Activated T-cell treated with anti-CD3 and anti-CD28 coated beads, Interleukin-2, amount 50 U/mL, for 4 hours (primary cell): ENCODE measurements at regions not wholly inside any gene's neighbourhood (a gene's known extent, or its start where the extent isn't known, plus 50 kb on each side); places are given as distances from the start of the nearest gene placed in this dataset.

Experiments
- ATAC-seq, 2 donors: fragments of 200-7000 bp; cut with Tn5 transposase; one replicate each; pipeline ENCODE4 v1.10.0; 2021
- DNase-seq: peaks from one replicate; pipeline ENCODE4 v3.0.0-alpha.2; 2020
- H3K27me3 Mint-ChIP-seq: one replicate; pipeline ENCODE4 v1.8.0; 2021; ENCODE audit warnings: low read depth, mixed read lengths
- H3K36me3 Mint-ChIP-seq: one replicate; pipeline ENCODE4 v1.8.0; 2022; ENCODE audit warnings: mixed read lengths; ENCODE audit not compliant: insufficient read depth
- H3K4me1 Mint-ChIP-seq: one replicate; pipeline ENCODE4 v1.8.0; 2021; ENCODE audit warnings: low read depth, mixed read lengths
- H3K4me3 Mint-ChIP-seq: one replicate; pipeline ENCODE4 v1.8.0; 2021; ENCODE audit warnings: mild to moderate bottlenecking, moderate library complexity, mixed read lengths
- H3K9me3 Mint-ChIP-seq: one replicate; pipeline ENCODE4 v1.8.0; 2021; ENCODE audit warnings: mixed read lengths

DNA sequence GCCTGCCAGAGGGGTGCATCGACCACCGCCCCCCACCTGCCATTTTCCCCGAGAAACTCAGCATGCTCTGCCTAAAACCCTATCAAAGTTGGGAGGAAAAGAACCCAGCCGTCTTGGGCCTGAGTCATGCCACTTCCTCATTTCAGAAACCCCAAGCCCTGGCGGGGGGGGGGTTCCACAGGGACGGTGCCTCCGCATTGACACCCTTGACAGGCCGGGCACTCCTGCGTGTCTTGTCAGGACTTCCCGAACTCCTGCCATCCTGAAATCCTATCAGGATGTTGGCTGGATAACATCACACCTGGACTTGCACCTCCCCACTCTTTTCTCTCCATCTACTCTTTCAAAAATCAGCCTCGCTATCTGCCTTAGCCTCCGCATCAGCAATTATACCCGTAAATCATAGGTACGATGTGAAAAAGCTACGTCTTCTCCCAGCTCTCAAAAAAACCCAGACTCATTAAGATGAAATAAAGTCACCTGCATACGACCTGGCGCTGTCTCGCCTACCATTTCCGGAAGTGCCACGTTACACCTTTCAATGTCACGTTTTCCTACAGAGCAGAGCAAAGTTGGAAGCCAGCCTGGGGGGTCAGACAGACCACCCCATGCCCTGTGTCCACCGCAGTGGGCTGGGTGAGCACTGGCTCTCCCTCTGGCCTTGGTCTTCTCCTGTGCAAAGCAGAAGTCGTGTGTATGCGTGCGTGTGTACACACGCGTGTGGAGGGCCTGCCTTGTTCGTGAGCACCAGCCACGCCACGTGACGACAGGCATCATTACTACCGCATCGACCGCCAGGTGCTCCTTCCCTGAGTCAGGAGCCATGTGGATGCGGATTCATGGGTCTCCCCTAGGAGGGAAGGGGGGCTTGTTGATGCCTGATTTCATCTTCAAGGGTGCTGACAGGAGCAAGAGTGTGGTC, 96.7 kb downstream of the RFLNA start:
- H3K27me3 Mint-ChIP-seq: no peaks in the 10 kb centered on the region
- H3K4me3 Mint-ChIP-seq: peak overlapping the region; percentile 42
- H3K4me1 Mint-ChIP-seq: peaks cover 29% of the 10 kb centered on the region
- ATAC-seq (peak; percentile 51 to 55), DNase-seq (peak; percentile 53)
- peaks cover 13% of the 10 kb centered on the region for H3K36me3 Mint-ChIP-seq
- no peaks in the 10 kb centered on the region for H3K9me3 Mint-ChIP-seq

GRCh38 chr12:124390442-124391097, 95.7 kb downstream of the RFLNA start:
- Mint-ChIP-seq H3K27me3 (no peaks in the 10 kb centered on the region), H3K4me3 (no peak overlapping the region), H3K36me3 (peaks cover 9% of the 10 kb centered on the region), H3K9me3 (no peaks in the 10 kb centered on the region), H3K4me1 (peaks cover 29% of the 10 kb centered on the region)
- DNase-seq (no peak), ATAC-seq (no peak)

DNA sequence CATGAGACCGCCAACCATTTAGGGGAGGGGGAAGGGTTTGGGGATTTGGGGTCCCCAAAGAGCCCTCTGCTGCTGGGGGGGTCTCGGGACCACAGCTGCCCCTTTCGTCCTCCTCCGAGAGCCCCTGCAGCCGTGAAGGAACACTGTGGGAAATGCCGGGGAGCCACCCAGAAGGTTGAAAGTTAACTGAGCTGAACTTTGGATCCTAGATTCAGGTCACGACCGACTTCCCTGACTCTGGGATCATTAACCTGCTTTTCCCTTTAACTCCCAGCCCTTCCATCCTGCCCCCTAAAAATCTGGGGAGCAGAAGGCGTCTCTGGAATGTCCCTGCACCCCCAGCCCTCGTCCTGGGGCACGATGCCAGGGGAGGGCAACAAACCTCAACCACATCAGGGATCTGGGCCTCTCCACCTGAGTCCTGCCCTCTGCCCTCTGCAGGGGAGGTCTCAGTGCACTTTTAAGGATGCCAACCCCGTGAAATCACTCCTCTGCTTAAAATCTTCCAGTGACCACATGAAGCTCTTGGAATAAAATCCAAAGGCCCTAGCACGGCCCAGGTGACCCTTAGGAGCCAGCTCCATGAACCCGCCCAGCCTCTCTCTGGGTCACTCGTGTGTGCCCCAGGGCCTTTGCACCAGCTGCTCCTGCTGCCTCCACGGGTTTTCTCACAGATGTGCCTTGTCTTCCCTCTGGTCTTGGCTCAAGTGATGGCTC, 95.0 kb downstream of the RFLNA start:
- Mint-ChIP-seq H3K4me3 (peak overlapping the region; percentile 50), H3K9me3 (no peaks in the 10 kb centered on the region), H3K27me3 (no peaks in the 10 kb centered on the region), H3K4me1 (peaks cover 29% of the 10 kb centered on the region), H3K36me3 (peaks cover 9% of the 10 kb centered on the region)
- DNase-seq (no peak), ATAC-seq (no peak)

DNA sequence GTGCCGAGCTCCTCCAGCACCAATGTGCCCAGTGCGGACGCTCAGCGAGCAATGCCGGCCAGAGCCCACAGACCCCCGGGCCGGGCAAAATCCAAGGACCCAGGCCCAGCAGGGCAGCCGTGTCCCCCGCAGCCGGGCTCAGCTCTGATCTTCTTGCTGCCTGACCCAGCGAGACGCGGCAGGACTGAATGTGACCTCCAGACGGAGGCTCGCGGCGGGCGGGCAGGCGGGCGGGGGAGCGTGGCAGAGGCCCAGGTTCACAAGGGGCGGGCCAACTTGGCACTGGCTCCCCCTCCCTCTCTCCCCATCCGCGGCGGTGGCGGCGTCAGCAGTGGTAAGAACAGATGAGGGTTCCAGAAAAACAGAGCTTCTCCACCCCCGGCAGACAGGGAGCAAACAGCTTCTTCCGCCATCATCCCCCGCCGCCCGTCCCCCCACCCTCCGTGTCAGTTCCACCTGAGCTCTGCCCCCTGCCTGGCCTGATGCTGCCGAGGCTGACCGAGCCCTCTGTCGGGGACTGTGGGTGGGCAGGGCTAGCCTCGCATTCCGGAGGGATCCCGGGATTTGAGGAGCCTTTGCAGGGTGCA, 94.3 kb downstream of the RFLNA start:
- H3K36me3 Mint-ChIP-seq: peaks cover 8% of the 10 kb centered on the region
- peak overlapping the region; percentile 50 for H3K4me3 Mint-ChIP-seq
- peak; percentile 63 for DNase-seq
- H3K4me1 Mint-ChIP-seq: peaks cover 29% of the 10 kb centered on the region
- ATAC-seq: peak; percentile 73 to 74
- no peaks in the 10 kb centered on the region for H3K9me3 Mint-ChIP-seq
- no peaks in the 10 kb centered on the region for H3K27me3 Mint-ChIP-seq

- H3K4me3 Mint-ChIP-seq: peak overlapping the region; percentile 50
- H3K9me3 Mint-ChIP-seq: no peaks in the 10 kb centered on the region
- H3K36me3 Mint-ChIP-seq: peaks cover 6% of the 10 kb centered on the region
- peaks cover 29% of the 10 kb centered on the region for H3K4me1 Mint-ChIP-seq
- ATAC-seq (peak; percentile 52 to 56), DNase-seq (peak; percentile 32)
- H3K27me3 Mint-ChIP-seq: no peaks in the 10 kb centered on the region
These were observed 93.8 kb downstream of the RFLNA start for GRCh38 chr12:124388679-124389137.

DNA sequence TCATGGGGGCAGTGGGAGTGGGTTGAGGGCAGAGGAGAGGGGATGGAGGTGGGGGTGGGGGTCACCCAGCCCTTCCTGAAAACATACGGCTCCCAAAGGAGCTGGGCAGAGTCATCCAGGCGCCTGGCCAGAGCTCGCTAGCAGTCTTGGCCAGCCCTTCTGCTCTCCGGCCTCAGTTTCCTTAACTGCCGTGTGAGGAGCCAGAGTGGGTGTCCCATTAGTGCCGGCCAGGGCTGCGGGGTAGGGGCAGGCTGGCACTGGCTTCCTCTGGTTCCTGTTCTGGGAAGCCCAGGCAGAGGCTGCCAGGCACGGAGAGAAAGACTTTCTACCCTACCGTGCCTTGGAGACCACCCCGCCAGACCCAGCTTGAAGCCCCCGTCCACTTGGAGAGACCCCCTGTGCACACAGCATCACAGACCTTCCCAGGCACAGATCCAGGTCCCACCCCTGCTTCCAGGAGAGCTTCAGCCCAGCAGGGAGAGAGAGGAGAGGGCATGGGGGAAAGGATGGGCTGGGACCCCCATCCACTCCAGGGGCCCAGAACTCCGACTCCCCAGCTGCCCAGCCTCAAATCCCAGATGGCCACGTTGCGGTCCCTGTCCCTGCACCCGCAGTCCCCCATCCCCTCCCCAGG, 93.3 kb downstream of the RFLNA start:
- DNase-seq (no peak), ATAC-seq (no peak)
- Mint-ChIP-seq H3K27me3 (no peaks in the 10 kb centered on the region), H3K4me3 (peak overlapping the region; percentile 29), H3K4me1 (peaks cover 26% of the 10 kb centered on the region), H3K36me3 (peaks cover 6% of the 10 kb centered on the region), H3K9me3 (no peaks in the 10 kb centered on the region)

- Mint-ChIP-seq H3K9me3 (no peaks in the 10 kb centered on the region), H3K4me3 (no peak overlapping the region), H3K36me3 (peaks cover 6% of the 10 kb centered on the region), H3K4me1 (peaks cover 26% of the 10 kb centered on the region), H3K27me3 (no peaks in the 10 kb centered on the region)
- DNase-seq: no peak
- no peak for ATAC-seq
These were observed 92.6 kb downstream of the RFLNA start for GRCh38 chr12:124387528-124387911.

- ATAC-seq (no peak), DNase-seq (no peak)
- Mint-ChIP-seq H3K9me3 (no peaks in the 10 kb centered on the region), H3K36me3 (peaks cover 6% of the 10 kb centered on the region), H3K4me1 (peaks cover 21% of the 10 kb centered on the region), H3K4me3 (no peak overlapping the region), H3K27me3 (no peaks in the 10 kb centered on the region)
These were observed 92.0 kb downstream of the RFLNA start for GRCh38 chr12:124386661-124387527.

DNA sequence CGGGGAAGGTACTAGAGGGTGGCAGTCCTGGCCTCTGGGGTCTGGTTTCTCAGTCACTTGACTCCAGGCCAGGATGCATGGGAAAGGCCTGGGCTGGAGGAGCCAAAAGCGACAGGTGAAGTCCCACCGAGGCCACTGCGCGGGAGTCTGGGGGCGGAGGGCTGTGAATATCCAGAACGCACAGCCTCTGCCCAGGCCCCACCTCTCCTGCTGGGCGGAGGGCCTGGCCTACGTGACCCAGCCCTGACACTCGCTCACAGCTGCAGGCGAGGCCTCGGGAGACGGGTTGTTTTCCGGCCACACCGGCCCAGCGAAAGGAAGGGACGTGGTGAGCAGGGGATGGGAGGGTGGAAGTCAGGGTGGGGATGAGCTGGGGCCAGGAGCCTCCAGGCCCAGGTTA, 91.2 kb downstream of the RFLNA start:
- DNase-seq: no peak
- ATAC-seq: no peak
- Mint-ChIP-seq H3K36me3 (peaks cover 7% of the 10 kb centered on the region), H3K4me1 (peaks cover 13% of the 10 kb centered on the region), H3K9me3 (no peaks in the 10 kb centered on the region), H3K27me3 (no peaks in the 10 kb centered on the region), H3K4me3 (no peak overlapping the region)

GRCh38 chr12:124385219-124385969, 90.5 kb downstream of the RFLNA start:
- H3K36me3 Mint-ChIP-seq: peaks cover 8% of the 10 kb centered on the region
- H3K27me3 Mint-ChIP-seq: no peaks in the 10 kb centered on the region
- no peak overlapping the region for H3K4me3 Mint-ChIP-seq
- no peaks in the 10 kb centered on the region for H3K9me3 Mint-ChIP-seq
- ATAC-seq (no peak), DNase-seq (no peak)
- H3K4me1 Mint-ChIP-seq: peaks cover 8% of the 10 kb centered on the region

GRCh38 chr12:124384299-124384894, 89.5 kb downstream of the RFLNA start:
- DNase-seq (no peak), ATAC-seq (no peak)
- Mint-ChIP-seq H3K4me1 (peaks cover 2% of the 10 kb centered on the region), H3K27me3 (no peaks in the 10 kb centered on the region), H3K36me3 (peaks cover 8% of the 10 kb centered on the region), H3K9me3 (no peaks in the 10 kb centered on the region), H3K4me3 (no peak overlapping the region)

DNA sequence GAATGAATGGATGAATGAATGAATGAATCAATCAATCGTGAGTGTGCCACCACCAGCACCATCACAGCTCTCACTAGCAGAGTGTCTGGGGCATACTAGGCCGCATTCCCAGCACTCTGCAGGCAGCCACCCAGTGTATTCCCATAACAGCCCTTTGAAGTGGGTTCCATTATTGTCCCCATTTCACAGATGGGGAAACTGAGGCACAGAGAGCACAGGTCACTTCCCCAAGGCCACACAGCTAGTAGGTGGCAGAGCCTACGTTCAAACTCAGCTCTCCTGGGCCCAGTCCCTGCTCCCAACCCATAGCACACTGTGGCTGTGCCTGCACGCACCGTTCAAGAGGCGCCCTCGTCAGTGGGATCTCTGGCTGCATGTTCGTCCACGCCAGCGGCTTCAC, 88.1 kb downstream of the RFLNA start:
- ATAC-seq: no peak
- Mint-ChIP-seq H3K9me3 (no peaks in the 10 kb centered on the region), H3K4me1 (no peaks in the 10 kb centered on the region), H3K4me3 (no peak overlapping the region), H3K36me3 (peaks cover 13% of the 10 kb centered on the region), H3K27me3 (no peaks in the 10 kb centered on the region)
- no peak for DNase-seq
